Neural cell (in vitro differentiated cells): ENCODE measurements at regions not wholly inside any gene's neighbourhood (a gene's known extent, or its start where the extent isn't known, plus 50 kb on each side); places are given as distances from the start of the nearest gene placed in this dataset.
"Not testable (repeated sequence)": the region's sequence is repeated elsewhere in the genome, so short reads cannot be mapped to it uniquely, and the experiment has no call there.

Experiments used
- H2AFZ ChIP-seq: fragments of 200-600, 300-800 bp; sonication (generic), shearing (Covaris generic); 2 replicates; pipeline ENCODE4 v1.6.0; 2014; ENCODE audit warnings: low read depth, mild to moderate bottlenecking, antibody characterized with exemption, low read length, moderate library complexity
- H3F3A ChIP-seq: fragments of 200-600 bp; shearing (Covaris generic); 2 replicates; pipeline ENCODE4 v1.6.1; 2016; ENCODE audit warnings: mild to moderate bottlenecking, moderate library complexity, mixed read lengths, antibody characterized with exemption, low read length; ENCODE audit not compliant: insufficient read depth, poor library complexity, severe bottlenecking
- H3K27ac ChIP-seq: fragments of 200-600, 300-800 bp; sonication (generic), shearing (Covaris generic); 2 replicates; pipeline ENCODE4 v1.5.1; 2014; ENCODE audit warnings: mild to moderate bottlenecking, low read length, moderate library complexity
- H3K27me3 ChIP-seq: fragments of 300-800, 200-600 bp; sonication (generic), shearing (Covaris generic); 2 replicates; pipeline ENCODE4 v1.6.0; 2014; ENCODE audit warnings: mild to moderate bottlenecking, low read depth, low read length, moderate library complexity; ENCODE audit not compliant: insufficient read depth
- H3K36me3 ChIP-seq: fragments of 300-800, 200-600 bp; sonication (generic), shearing (Covaris generic); 2 replicates; pipeline ENCODE4 v1.5.1; 2014; ENCODE audit warnings: mild to moderate bottlenecking, antibody characterized with exemption, low read length, moderate library complexity; ENCODE audit not compliant: insufficient read depth
- H3K4me2 ChIP-seq: fragments of 300-800, 200-600 bp; sonication (generic), shearing (Covaris generic); 2 replicates; pipeline ENCODE4 v1.6.0; 2014; ENCODE audit warnings: mild to moderate bottlenecking, low read length
- H3K4me3 ChIP-seq: fragments of 300-800, 200-600 bp; sonication (generic), shearing (Covaris generic); 2 replicates; pipeline ENCODE4 v1.5.1; 2014; ENCODE audit warnings: mild to moderate bottlenecking, low read length, moderate library complexity
- H3K79me2 ChIP-seq: fragments of 200-600 bp; shearing (Covaris generic); replicated peaks from 2 replicates; pipeline ENCODE4 v1.6.0; 2014; ENCODE audit warnings: mild to moderate bottlenecking, low read length, moderate library complexity; ENCODE audit not compliant: insufficient read depth
- H3K9ac ChIP-seq: fragments of 300-800, 200-600 bp; sonication (generic), shearing (Covaris generic); 2 replicates; pipeline ENCODE4 v1.6.1; 2016; ENCODE audit warnings: mild to moderate bottlenecking, low read length, mixed read lengths
- H3K9me2 ChIP-seq: fragments of 200-600 bp; shearing (Covaris generic); 2 replicates; pipeline ENCODE4 v1.6.1; 2016; ENCODE audit warnings: mild to moderate bottlenecking, low read length, mixed read lengths; ENCODE audit not compliant: insufficient read depth
- H3K9me3 ChIP-seq: fragments of 200-600, 300-800 bp; sonication (generic), shearing (Covaris generic); 2 replicates; pipeline ENCODE4 v1.6.1; 2016; ENCODE audit warnings: mild to moderate bottlenecking, mixed run types, low read length, moderate library complexity, mixed read lengths
- H4K20me1 ChIP-seq: fragments of 200-600 bp; shearing (Covaris generic); 2 replicates; pipeline ENCODE4 v1.6.1; 2016; ENCODE audit warnings: mild to moderate bottlenecking, mixed run types; ENCODE audit not compliant: insufficient read depth
- EP300 ChIP-seq: fragments of 450-650 bp; conservative IDR thresholded peaks from 2 replicates; pipeline ENCODE4 v1.6.1; 2014; ENCODE audit warnings: antibody characterized with exemption, mild to moderate bottlenecking, moderate library complexity; ENCODE audit not compliant: poor library complexity, severe bottlenecking
- EZH2 ChIP-seq: fragments of 200-600, 300-800 bp; shearing (Covaris generic), sonication (generic); IDR thresholded peaks from 2 replicates; pipeline ENCODE4 v1.6.1; 2014; ENCODE audit warnings: antibody characterized with exemption, low read length, borderline replicate concordance, mild to moderate bottlenecking; ENCODE audit not compliant: insufficient read depth, poor library complexity, severe bottlenecking
- MXI1 ChIP-seq: fragments of 450-650 bp; conservative IDR thresholded peaks from 2 replicates; pipeline ENCODE4 v1.6.1; 2014; ENCODE audit warnings: antibody characterized with exemption, mild to moderate bottlenecking; ENCODE audit not compliant: poor library complexity, severe bottlenecking
- POLR2AphosphoS5 ChIP-seq: IDR thresholded peaks from 2 replicates; pipeline ENCODE4 v1.6.1; 2012
- RAD21 ChIP-seq: fragments of 450-650 bp; conservative IDR thresholded peaks from 2 replicates; pipeline ENCODE4 v1.6.1; 2014; ENCODE audit warnings: antibody characterized with exemption, mild to moderate bottlenecking, moderate library complexity
- REST ChIP-seq: IDR thresholded peaks from 2 replicates; pipeline ENCODE4 v1.6.1; 2012; ENCODE audit warnings: borderline replicate concordance
- SMC3 ChIP-seq: fragments of 450-650 bp; conservative IDR thresholded peaks from 2 replicates; pipeline ENCODE4 v1.6.1; 2014; ENCODE audit warnings: antibody characterized with exemption, mild to moderate bottlenecking, moderate library complexity; ENCODE audit not compliant: poor library complexity
- TAF1 ChIP-seq: IDR thresholded peaks from 2 replicates; pipeline ENCODE4 v1.6.1; 2012; ENCODE audit warnings: low read depth
- TF ChIP-seq, protein P1 (sequence below): fragments of 450-650 bp; IDR thresholded peaks from 2 replicates; pipeline ENCODE4 v1.5.1; 2014; ENCODE audit warnings: antibody characterized with exemption, mild to moderate bottlenecking, moderate library complexity; ENCODE audit not compliant: poor library complexity, severe bottlenecking

GRCh38 chr5:145443366-145443765 is 391.8 kb downstream of the PRELID2 start:
- no peak overlapping the region for H3K9ac ChIP-seq
- H4K20me1 ChIP-seq: no peaks in the 10 kb centered on the region
- H3K4me3 ChIP-seq: no peak overlapping the region
- no peaks in the 10 kb centered on the region for H3K27me3 ChIP-seq
- no peak overlapping the region for H2AFZ ChIP-seq
- no peaks in the 10 kb centered on the region for H3K79me2 ChIP-seq
- H3K27ac ChIP-seq: no peak overlapping the region
- H3K9me3 ChIP-seq: no peaks in the 10 kb centered on the region
- no peaks in the 10 kb centered on the region for H3K9me2 ChIP-seq
- no peak overlapping the region for H3K4me2 ChIP-seq
- no peaks in the 10 kb centered on the region for H3F3A ChIP-seq
- TF ChIP-seq RAD21 (no peak), MXI1 (no peak), EP300 (no peak), TAF1 (no peak), POLR2AphosphoS5 (no peak), EZH2 (no peak)
- no peaks in the 10 kb centered on the region for H3K36me3 ChIP-seq

DNA sequence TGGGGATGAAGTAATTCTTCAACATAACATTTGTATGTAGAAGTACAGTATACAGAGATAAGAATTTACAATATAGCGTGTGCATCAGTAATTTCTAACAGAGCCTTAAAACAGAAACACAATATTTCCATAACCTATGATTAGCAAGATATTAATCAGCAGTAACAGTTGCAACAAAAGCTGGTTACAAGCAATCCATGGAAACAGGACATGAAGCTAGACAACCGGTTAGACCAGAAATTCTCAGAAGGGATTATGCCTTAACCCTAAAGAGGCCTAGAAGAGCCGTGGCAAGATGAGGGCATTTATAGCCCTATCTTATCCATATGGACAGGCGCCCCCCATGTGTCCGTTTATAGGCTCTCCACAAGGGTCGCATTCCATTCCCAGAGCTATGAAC is 392.5 kb downstream of the PRELID2 start:
- H3K9me2 ChIP-seq, H3K79me2 ChIP-seq, H3F3A ChIP-seq, H3K4me3 ChIP-seq, H3K27me3 ChIP-seq, H2AFZ ChIP-seq, H3K9ac ChIP-seq, H3K36me3 ChIP-seq, H3K4me2 ChIP-seq, H3K27ac ChIP-seq, H3K9me3 ChIP-seq, H4K20me1 ChIP-seq: not testable (repeated sequence)

DNA sequence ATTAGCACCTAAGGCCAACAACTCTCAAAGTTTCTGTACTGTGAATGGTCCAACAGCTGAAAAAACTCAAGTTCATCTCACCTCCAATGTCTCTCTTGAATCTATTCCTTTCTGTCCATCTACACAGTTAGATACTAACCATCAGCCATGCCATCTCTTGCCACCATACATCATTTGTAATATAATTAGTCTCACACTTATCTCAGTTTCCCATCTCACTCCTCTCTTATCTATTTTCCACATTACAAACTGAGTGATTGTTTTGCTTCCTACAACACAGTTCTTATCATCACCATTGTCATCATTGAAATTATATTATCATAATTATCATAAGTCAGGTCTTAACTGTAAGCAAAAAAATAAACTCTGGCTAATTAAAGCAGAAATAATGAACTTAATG is 393.9 kb downstream of the PRELID2 start:
- Histone ChIP-seq H2AFZ (no peak overlapping the region), H3K9me3 (no peaks in the 10 kb centered on the region), H3K4me3 (no peak overlapping the region), H3F3A (no peaks in the 10 kb centered on the region), H3K79me2 (no peaks in the 10 kb centered on the region), H3K27ac (no peak overlapping the region), H3K9me2 (no peaks in the 10 kb centered on the region), H3K4me2 (no peak overlapping the region), H4K20me1 (no peaks in the 10 kb centered on the region), H3K36me3 (no peaks in the 10 kb centered on the region), H3K27me3 (no peaks in the 10 kb centered on the region), H3K9ac (no peak overlapping the region)
- no peak for TF ChIP-seq POLR2AphosphoS5
- TF ChIP-seq MXI1: no peak
- TF ChIP-seq, protein P1, sequence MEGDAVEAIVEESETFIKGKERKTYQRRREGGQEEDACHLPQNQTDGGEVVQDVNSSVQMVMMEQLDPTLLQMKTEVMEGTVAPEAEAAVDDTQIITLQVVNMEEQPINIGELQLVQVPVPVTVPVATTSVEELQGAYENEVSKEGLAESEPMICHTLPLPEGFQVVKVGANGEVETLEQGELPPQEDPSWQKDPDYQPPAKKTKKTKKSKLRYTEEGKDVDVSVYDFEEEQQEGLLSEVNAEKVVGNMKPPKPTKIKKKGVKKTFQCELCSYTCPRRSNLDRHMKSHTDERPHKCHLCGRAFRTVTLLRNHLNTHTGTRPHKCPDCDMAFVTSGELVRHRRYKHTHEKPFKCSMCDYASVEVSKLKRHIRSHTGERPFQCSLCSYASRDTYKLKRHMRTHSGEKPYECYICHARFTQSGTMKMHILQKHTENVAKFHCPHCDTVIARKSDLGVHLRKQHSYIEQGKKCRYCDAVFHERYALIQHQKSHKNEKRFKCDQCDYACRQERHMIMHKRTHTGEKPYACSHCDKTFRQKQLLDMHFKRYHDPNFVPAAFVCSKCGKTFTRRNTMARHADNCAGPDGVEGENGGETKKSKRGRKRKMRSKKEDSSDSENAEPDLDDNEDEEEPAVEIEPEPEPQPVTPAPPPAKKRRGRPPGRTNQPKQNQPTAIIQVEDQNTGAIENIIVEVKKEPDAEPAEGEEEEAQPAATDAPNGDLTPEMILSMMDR: no peak
- no peak for TF ChIP-seq EP300
- TF ChIP-seq SMC3: no peak
- TF ChIP-seq RAD21: no peak
- TF ChIP-seq EZH2: no peak
- TF ChIP-seq REST: no peak
- TF ChIP-seq TAF1: no peak
